ENCODE measurements at regions not wholly inside any gene's neighbourhood (a gene's known extent, or its start where the extent isn't known, plus 50 kb on each side); places are given as distances from the start of the nearest gene placed in this dataset.

- Histone ChIP-seq H3K9me3 (no peaks in the 10 kb centered on the region), H3K36me3 (ENCODE audit: insufficient read depth in 1 of 2, low read depth in 1 of 2) (no peaks in the 10 kb centered on the region), H3K27me3 (ENCODE audit: insufficient read depth in 3 of 3, low read length in 2 of 3) (no peaks in the 10 kb centered on the region), H3K27ac (no peak overlapping the region), H3K4me3 (no peak overlapping the region), H3K4me1 (no peaks in the 10 kb centered on the region)
- no peak for TF ChIP-seq CTCF (IDR thresholded peaks at IDR 0.05)
- ATAC-seq = peak in 3 of 4 donors; percentile 59 to 75 (median 71)
- intact Hi-C loops (cut with DNase I) = no loop called here
- no peak for DNase-seq
- WGBS, 3 donors = 85 to 91% (median 86%) methylated on average over 6 of the region's 6 CpGs
These were observed 475.6 kb downstream of the COG6 start for GRCh38 chr13:40130871-40131636.

GRCh38 chr13:40132249-40132648 is 476.8 kb downstream of the COG6 start:
- H3K9me3 ChIP-seq = no peaks in the 10 kb centered on the region
- DNase-seq (no peak), ATAC-seq (peak in 1 of 4 donors; percentile 61)
- intact Hi-C loops (cut with DNase I) = no loop called here
- H3K36me3 ChIP-seq (ENCODE audit: insufficient read depth in 1 of 2, low read depth in 1 of 2) = no peaks in the 10 kb centered on the region
- no peak overlapping the region for H3K4me3 ChIP-seq
- TF ChIP-seq CTCF (IDR thresholded peaks at IDR 0.05) = no peak
- 84 to 100% (median 96%) methylated on average over 3 of the region's 3 CpGs for WGBS, 3 donors
- no peaks in the 10 kb centered on the region for H3K27me3 ChIP-seq (ENCODE audit: insufficient read depth in 3 of 3, low read length in 2 of 3)
- H3K4me1 ChIP-seq = no peaks in the 10 kb centered on the region
- H3K27ac ChIP-seq = no peak overlapping the region

- ATAC-seq (no peak), DNase-seq (no peak)
- 96 to 100% (median 100%) methylated on average over 2 of the region's 2 CpGs for WGBS, 3 donors
- Histone ChIP-seq H3K27me3 (ENCODE audit: insufficient read depth in 3 of 3, low read length in 2 of 3) (no peaks in the 10 kb centered on the region), H3K4me3 (no peak overlapping the region), H3K27ac (no peak overlapping the region), H3K36me3 (ENCODE audit: insufficient read depth in 1 of 2, low read depth in 1 of 2) (no peaks in the 10 kb centered on the region), H3K4me1 (no peaks in the 10 kb centered on the region), H3K9me3 (no peaks in the 10 kb centered on the region)
- intact Hi-C loops (cut with DNase I) = no loop called here
- TF ChIP-seq CTCF (IDR thresholded peaks at IDR 0.05) = no peak
These were observed 481.4 kb downstream of the COG6 start for GRCh38 chr13:40136896-40137295.

GRCh38 chr13:40137400-40137799 is 481.9 kb downstream of the COG6 start:
- H3K4me1 ChIP-seq = no peaks in the 10 kb centered on the region
- H3K27me3 ChIP-seq (ENCODE audit: insufficient read depth in 3 of 3, low read length in 2 of 3) = no peaks in the 10 kb centered on the region
- ATAC-seq (peak; percentile 41 to 71 (median 60)), DNase-seq (no peak)
- no peak overlapping the region for H3K4me3 ChIP-seq
- no peak for TF ChIP-seq CTCF (IDR thresholded peaks at IDR 0.05)
- 59 to 82% (median 61%) methylated on average over 6 of the region's 6 CpGs for WGBS, 3 donors
- intact Hi-C loops (cut with DNase I) = no loop called here
- no peak overlapping the region for H3K27ac ChIP-seq
- H3K36me3 ChIP-seq (ENCODE audit: insufficient read depth in 1 of 2, low read depth in 1 of 2) = no peaks in the 10 kb centered on the region
- H3K9me3 ChIP-seq = no peaks in the 10 kb centered on the region
